Ovary (tissue), 7 donors: ENCODE measurements at regions not wholly inside any gene's neighbourhood (a gene's known extent, or its start where the extent isn't known, plus 50 kb on each side); places are given as distances from the start of the nearest gene placed in this dataset.

Source experiments
- DNase-seq, 5 donors: peaks; one replicate each; pipeline ENCODE4 v3.0.0-alpha.2; 2019 to 2020
- H3K27ac ChIP-seq, 2 donors: fragments of 200-600 bp; one replicate each; pipeline versions ENCODE4 v1.5.1 to v1.8.0; 2019 to 2022
- H3K27me3 ChIP-seq: fragments of 200-600 bp; one replicate; pipeline ENCODE4 v1.8.0; 2022
- H3K36me3 ChIP-seq: fragments of 200-600 bp; sonication (generic); one replicate; pipeline ENCODE4 v1.5.1; 2019
- H3K4me1 ChIP-seq: one replicate; pipeline ENCODE4 v1.8.1; 2013; ENCODE audit warnings: mild to moderate bottlenecking, moderate library complexity; ENCODE audit not compliant: insufficient read depth
- H3K4me3 ChIP-seq: fragments of 200-600 bp; sonication (generic); one replicate; pipeline ENCODE4 v1.5.1; 2017
- H3K9me3 ChIP-seq, 2 donors: fragments of 200-600 bp in 1 of 2; sonication (generic) in 1 of 2; one replicate each; pipeline versions ENCODE4 v1.5.1 to v1.8.1; 2013 to 2019; ENCODE audit warnings: mild to moderate bottlenecking in 1 of 2, moderate library complexity in 1 of 2
- EP300 ChIP-seq: sonication (generic); formaldehyde crosslinking; IDR thresholded peaks from one replicate; pipeline ENCODE4 v1.6.1; 2017; ENCODE audit warnings: antibody characterized with exemption
- POLR2A ChIP-seq: fragments of 450-650 bp; IDR thresholded peaks from one replicate; pipeline ENCODE4 v1.6.1; 2017; ENCODE audit warnings: antibody characterized with exemption, mild to moderate bottlenecking, moderate library complexity
- WGBS, 3 donors: extraction: QIAGEN DNeasy Blood & Tissue Kit in 1 of 3; methylation state at CpG; one replicate each; pipeline versions ENCODE4 v1.1.5 to v1.1.7; 2013 to 2017; 5-methylcytosine and 5-hydroxymethylcytosine counted together
- intact Hi-C, 4 donors: fragments of 100-400 bp; cut with DNase I; formaldehyde crosslinking; loops; one replicate each; pipeline versions ENCODE4 v1.11.0 to v1.15.1; 2022 to 2023
- TF ChIP-seq, protein P1 (sequence below), 3 donors: fragments of 450-650 bp in 2 of 3; fragments of 200-600 bp in 1 of 3; IDR thresholded peaks; one replicate each; pipeline versions ENCODE4 v1.5.1 to v1.8.0; 2016 to 2022; ENCODE audit warnings: antibody characterized with exemption in 3 of 3, mild to moderate bottlenecking in 1 of 3
- donor health status: DM: no; HTN: no; CAD: no; lungs with moderate emphysema.
- donor health status: DM: no; HTN: no; CAD: no.
- donor health status: Bipolar disorder and iron deficiency.
- donor health status: DM: no; HTN: no; CAD: no.
- donor health status: DM: yes; HTN: yes; CAD: no.

DNA sequence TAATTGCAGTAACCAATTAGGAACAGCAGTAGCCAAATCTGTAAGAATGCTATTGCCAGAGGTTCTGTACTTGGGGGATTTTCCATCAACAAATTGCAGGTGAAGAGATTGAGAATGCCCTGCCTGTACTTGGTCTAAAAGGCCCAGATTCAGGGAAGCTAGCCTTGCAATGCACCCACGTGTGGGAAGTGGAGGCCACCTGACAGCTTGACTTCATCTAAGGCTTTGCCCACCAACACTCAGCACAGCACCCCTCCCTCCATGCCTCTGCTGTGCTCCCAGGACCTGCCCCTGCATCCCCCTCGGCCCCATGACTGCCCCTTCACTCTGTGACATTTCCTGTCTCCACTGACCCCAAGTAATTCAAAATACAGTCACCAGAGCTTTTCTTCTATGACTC lies 79.1 kb upstream of the CDH5 start:
- H3K9me3 ChIP-seq: no peaks in the 10 kb centered on the region
- WGBS, 3 donors: 54 to 83% (median 76%) methylated on average over 2 of the region's 2 CpGs
- no peaks in the 10 kb centered on the region for H3K36me3 ChIP-seq
- intact Hi-C loops: no loop called here
- no peaks in the 10 kb centered on the region for H3K27me3 ChIP-seq
- no peaks in the 10 kb centered on the region for H3K4me1 ChIP-seq
- H3K27ac ChIP-seq: no peak overlapping the region
- DNase-seq: peak in 1 of 5 donors; percentile 6
- TF ChIP-seq POLR2A (no peak), EP300 (no peak)
- TF ChIP-seq, protein P1, sequence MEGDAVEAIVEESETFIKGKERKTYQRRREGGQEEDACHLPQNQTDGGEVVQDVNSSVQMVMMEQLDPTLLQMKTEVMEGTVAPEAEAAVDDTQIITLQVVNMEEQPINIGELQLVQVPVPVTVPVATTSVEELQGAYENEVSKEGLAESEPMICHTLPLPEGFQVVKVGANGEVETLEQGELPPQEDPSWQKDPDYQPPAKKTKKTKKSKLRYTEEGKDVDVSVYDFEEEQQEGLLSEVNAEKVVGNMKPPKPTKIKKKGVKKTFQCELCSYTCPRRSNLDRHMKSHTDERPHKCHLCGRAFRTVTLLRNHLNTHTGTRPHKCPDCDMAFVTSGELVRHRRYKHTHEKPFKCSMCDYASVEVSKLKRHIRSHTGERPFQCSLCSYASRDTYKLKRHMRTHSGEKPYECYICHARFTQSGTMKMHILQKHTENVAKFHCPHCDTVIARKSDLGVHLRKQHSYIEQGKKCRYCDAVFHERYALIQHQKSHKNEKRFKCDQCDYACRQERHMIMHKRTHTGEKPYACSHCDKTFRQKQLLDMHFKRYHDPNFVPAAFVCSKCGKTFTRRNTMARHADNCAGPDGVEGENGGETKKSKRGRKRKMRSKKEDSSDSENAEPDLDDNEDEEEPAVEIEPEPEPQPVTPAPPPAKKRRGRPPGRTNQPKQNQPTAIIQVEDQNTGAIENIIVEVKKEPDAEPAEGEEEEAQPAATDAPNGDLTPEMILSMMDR (IDR thresholded peaks at IDR 0.05): no peak
- H3K4me3 ChIP-seq: no peak overlapping the region

DNA sequence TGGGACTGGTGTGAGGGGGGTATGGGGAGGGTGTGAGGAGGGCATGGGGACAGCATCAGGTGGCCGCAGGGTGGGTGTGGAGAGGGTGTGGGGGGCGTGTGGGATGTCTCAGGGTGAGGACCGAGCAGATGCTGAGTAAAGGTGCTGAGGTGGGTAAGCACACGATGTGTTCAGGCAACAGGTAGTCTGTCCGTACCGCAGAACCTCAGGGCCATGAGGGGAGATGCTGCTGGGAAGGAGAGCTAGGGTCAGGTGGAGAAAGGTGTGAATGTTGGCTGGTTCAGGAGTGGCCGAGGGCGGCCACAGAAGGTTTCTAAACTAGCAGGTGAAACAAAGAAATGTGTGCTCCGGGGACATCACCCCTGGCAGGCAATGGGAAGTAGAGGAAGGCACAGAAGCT lies 80.0 kb upstream of the CDH5 start:
- no peaks in the 10 kb centered on the region for H3K36me3 ChIP-seq
- no peak for TF ChIP-seq EP300
- TF ChIP-seq, protein P1 (IDR thresholded peaks at IDR 0.05): no peak
- TF ChIP-seq POLR2A: no peak
- intact Hi-C loops: no loop called here
- 94 to 96% (median 96%) methylated on average over 9 of the region's 9 CpGs for WGBS, 3 donors
- no peak overlapping the region for H3K27ac ChIP-seq
- no peak for DNase-seq
- H3K27me3 ChIP-seq: no peaks in the 10 kb centered on the region
- no peaks in the 10 kb centered on the region for H3K4me1 ChIP-seq
- H3K4me3 ChIP-seq: no peak overlapping the region
- H3K9me3 ChIP-seq: no peaks in the 10 kb centered on the region

DNA sequence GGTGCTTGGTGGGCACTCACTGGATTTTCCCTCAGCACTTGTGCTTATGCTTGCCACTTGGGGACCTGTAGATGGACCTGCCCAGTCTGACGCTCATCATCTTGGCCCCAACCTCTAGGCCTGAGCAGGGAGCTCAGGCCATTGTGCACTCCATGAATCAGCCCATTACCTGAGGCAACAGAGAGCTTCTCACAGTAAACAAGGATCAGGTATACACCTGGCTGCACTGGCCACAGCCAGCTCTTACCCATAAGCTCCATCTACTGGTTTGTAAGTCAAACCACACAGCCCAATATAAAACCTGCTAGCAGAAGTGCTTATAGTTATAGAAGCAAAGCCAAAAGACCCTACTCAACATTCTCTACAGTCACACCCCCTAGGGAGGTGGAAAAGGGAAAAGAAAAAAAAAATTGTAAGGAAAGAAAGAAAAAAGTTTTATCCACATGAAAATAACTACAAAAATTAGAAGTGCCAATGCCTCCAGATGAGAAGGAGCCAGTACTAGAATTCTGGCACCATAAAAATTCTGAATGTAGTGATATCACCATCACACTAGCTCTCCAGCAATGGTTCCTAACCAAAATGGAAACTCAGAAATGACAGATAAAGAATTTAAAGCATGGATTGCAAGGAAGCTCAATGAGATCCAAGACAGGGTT lies 87.8 kb upstream of the CDH5 start:
- H3K4me3 ChIP-seq: no peak overlapping the region
- no peak overlapping the region for H3K27ac ChIP-seq
- intact Hi-C loops: no loop called here

DNA sequence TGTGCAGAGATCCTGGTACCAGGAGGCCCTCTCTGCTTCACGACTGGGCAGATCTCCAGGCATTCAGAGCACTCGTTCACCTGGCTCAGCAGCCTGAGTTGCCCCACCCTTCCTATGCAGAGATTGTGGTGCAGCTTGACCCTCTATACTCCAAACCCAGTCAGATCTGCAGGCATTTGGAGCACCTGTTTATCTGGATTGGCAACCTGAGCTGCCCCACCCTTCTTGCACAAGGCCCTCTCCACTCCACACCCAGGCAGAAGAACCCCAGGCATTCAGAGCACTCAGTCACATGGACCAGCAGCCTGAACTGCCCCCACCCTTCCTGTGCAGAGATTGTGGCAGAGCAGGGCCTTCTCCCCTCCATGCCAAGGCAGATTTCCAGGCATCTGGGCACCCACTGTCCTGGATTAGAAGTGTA lies 88.4 kb upstream of the CDH5 start:
- TF ChIP-seq EP300 (no peak), POLR2A (no peak)
- TF ChIP-seq, protein P1 (IDR thresholded peaks at IDR 0.05): no peak
- Histone ChIP-seq H3K9me3 (no peaks in the 10 kb centered on the region), H3K27ac (no peak overlapping the region), H3K36me3 (no peaks in the 10 kb centered on the region), H3K4me1 (peaks cover 2% of the 10 kb centered on the region), H3K27me3 (no peaks in the 10 kb centered on the region), H3K4me3 (no peak overlapping the region)
- intact Hi-C loops: no loop called here
- WGBS, 3 donors: 78 to 90% (median 85%) methylated on average over 2 of the region's 2 CpGs
- no peak for DNase-seq

More for the DNA sequence above, 87.8 kb upstream of the CDH5 start:
- WGBS, 3 donors: 87 to 92% (median 92%) methylated on average over 1 of the region's 1 CpG
- no peaks in the 10 kb centered on the region for H3K9me3 ChIP-seq
- no peaks in the 10 kb centered on the region for H3K27me3 ChIP-seq
- no peaks in the 10 kb centered on the region for H3K36me3 ChIP-seq
- no peak for DNase-seq
- H3K4me1 ChIP-seq: peaks cover under 1% of the 10 kb centered on the region
- TF ChIP-seq, protein P1 (IDR thresholded peaks at IDR 0.05): no peak
- TF ChIP-seq POLR2A (no peak), EP300 (no peak)
